Left kidney (tissue), 1 donor: ENCODE measurements at regions not wholly inside any gene's neighbourhood (a gene's known extent, or its start where the extent isn't known, plus 50 kb on each side); places are given as distances from the start of the nearest gene placed in this dataset.
"Not testable (repeated sequence)": the region's sequence is repeated elsewhere in the genome, so short reads cannot be mapped to it uniquely, and the experiment has no call there.

ENCODE experiments used
- DNase-seq: peaks from one replicate; pipeline ENCODE4 v3.0.0-alpha.2; 2013

DNA sequence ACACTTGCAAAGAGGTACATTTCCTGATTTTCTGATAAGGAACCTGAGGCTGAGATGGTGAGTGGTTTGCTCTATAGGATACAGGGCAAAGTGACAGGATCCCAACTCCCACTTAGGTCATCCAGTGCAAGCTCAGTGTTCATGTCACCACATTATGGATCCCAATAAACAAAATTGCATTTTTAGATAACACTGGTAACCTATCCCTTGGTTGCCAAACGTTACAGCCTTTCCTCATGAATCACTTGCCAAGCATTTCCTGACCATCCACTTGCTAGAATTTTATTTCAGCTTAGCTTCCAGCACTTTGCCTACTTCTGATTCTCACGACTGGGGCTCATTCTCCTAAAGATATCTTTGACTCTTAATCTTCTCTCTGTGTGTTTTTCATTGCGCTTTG, 131.4 kb upstream of the ODAD2 start:
- no peak for DNase-seq

DNA sequence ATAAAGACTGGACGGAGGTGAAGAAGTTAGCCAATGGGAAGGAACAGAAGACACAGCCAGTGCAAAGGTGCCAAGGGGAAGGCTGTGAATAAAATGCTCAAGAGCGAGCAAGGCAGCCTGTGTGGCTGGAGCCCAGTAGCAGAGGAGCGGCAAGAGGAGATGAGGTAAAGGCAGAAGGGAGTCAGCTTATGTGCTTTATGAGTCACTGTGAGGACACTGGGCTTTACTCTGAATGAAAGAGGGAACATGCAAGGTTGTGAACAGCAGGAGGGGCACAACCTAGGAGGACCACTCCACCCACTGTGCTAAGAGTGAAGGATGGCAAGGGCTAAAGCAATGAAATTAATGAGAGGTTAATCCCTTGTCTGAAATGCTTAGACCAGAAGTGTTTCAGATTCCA, 129.0 kb upstream of the ODAD2 start:
- DNase-seq = no peak

DNA sequence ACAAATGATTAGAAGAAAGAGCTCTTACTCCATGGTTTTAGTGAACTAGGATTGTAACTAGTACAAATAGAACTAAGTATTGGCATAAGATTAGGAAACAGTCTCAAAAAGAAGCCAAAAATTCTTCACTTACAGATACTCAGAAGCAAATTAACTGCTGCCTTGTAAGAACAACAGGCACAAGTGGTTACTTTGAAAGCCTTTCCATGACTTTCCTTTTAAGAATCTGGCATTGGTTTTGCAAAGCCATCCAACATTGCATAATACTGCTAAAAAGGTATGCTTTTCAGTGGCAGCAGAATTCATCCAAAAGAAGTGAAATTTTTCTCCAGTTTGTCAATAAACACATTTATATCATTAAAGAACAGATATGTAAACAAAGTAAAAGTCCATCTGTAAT, 126.8 kb upstream of the ODAD2 start:
- no peak for DNase-seq

DNA sequence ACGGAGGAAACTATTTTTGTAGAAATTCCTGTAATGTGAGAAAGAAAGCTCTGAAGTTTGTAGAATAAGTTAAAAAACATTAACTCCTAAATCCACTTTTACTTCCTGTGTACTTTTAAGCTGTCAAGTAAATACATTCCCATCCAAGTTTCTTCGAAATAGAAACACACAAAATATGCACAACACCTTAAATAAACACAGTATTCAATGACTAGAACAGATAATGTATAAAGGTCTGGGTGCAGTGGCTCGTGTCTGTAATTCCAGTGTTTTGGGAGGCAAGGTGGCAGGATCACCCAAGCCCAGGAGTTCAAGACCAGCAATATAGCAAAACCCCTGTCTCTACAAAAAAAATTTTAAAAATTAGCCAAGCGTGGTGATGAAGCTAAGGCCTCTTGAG, 121.9 kb upstream of the ODAD2 start:
- no peak for DNase-seq

DNA sequence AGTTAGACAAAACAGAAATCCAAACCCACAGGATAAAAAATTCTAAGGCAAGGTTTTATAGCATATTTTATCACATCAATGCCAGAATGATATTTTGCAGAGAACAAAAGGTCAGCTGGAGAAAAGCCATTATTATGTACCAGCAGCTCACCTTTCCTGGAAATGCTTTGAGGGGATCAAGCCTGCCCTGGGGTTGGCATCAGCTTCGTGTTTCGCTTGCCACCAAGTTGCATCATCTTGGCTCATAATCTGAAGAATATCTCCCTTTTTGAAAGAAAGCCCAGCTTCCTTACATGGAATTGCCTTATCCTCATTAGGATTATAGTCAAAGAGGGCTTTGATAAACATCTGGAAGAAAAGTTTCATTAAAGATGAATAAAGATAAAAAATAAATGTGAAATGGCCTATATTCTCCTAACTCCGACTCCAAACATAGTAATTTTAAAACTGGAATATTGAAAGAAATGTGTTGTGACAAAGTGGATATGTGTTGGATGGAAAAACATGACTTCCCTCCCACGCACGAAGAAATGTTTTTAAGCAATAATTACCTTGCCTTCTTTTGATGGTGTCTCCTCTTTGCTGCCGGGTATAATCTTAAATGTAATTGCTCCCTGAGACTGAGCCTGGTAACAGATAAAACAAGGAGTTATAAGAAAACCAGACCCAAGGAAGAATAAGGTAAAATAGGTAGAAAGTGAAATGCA, 121.3 kb upstream of the ODAD2 start:
- no peak for DNase-seq

DNA sequence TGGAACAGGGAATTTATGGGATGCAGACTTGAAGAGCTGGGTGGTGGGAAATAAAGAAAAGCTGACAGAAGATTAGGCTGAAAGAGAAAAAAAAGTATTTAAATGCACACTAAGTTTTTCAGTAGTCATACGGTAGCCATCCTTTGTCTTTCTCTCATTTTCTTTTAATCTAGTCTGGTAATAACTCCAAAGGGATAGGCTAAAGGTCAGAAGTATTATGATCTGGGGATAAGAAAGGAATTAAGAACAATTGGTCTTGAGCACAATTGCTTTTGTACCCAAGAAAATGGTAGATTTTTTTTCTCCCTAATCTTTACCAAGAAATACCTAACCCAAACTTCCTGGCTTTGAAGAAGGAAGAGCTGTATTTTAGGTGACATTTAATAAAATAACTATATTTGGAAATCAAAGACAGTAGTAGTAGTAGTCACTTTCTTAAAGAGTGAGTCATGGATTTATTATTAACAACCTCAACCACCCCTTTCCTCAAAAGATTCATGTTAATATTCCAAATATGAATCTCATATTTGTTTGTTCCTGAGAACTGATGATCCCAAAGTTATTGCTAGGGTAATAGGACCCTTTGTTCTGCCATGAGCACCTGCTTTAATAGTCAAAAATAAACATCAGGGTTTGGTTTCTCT, 120.2 kb upstream of the ODAD2 start:
- no peak for DNase-seq

DNA sequence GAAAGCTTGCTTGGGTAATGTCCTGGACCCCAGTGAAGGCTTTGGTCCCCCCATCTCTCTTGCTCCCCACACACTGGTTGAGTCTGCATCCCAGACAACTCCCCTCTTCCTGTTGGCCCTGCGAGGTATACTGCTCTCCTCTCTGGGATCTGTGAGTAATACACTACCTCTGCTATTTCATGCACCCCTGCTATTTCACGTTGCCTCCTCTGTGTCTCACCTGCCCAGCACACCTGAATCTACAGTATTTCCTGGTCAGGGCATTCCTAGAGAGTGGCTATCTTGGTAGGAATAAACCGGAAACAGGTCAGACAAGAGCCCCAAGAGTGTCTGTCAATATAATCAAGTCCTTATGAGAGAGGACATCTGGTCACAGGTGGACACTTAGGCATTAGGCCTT, 114.3 kb upstream of the ODAD2 start:
- no peak for DNase-seq

DNA sequence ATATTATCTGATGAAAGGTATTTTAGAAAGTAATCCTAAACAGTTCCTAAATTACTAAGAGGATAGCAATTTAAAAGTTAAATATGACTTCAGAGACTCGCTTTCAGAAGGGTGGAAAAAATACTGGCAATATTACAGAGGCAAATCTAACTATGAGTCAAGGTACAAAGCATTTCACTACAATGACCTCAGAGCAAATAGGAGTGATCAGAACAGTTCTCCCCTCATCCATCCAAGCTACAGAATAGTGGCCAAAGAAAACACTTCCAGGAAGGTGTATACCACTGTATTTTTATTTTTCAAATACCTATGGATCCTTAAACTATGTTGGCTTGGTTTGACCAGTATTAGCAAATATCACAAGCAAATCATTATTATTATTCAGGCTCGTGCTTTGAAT, 112.8 kb upstream of the ODAD2 start:
- DNase-seq = no peak

DNA sequence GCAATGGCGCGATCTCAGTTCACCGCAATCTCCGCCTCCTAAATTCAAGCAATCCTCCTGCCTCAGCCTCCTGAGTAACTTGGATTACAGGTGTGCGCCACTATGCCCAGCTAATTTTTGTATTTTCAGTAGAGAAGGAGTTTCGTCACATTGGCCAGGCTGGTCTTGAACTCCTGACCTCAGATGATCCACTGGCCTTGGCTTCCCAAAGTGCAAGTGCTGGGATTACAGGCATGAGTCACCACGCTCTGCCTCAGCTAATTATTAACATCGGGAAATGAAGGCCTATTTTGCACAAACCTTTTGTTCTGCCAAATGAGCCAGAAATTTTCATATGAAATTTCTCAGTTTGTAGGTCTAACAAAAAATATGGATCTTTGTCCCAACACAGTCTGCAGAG, 106.7 kb upstream of the ODAD2 start:
- no peak for DNase-seq

DNA sequence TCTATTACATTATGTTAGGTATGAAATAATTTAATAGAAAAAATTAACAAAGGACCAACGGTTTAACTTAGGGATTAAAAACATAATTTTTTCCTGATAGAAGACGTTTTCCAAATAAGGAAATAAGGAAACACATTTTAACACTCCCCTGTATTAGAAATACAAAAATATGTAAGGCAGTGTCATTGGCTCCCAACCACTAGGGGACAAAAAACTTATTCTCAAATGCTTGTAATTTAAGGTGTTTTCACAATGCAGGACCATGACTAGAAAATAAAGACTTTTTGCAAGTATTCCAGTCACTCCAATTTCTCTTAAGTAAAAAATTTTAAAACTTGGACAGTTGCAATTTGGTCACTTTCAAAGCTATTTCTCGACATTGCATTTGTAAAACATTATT, 98.8 kb upstream of the ODAD2 start:
- DNase-seq = no peak

DNA sequence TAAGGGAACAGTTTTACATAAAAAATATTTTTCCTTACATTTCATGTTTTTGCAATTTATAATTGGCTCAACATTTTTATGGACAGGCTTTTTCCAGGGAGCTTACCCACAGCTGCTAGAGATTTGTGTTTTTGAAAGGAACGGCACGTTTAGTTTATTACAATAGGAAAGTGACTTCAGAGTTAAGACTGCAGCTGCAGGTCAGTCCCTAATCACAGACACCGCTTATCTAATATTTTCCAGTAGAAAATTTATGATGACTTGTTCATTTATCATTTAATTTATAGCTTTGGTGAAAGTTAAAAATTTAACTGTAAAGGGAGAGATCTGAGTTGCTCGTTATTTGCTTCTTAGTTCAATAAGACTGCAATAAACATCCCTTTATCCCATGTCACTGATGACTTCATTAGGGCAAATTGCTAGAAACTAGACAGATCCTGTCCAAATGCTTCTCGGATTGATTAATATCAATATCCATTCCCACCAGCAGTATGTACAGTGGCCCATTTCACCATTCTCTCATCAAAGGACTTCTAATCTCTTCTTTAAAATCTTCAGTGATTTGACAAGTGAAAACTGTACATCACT, 97.0 kb upstream of the ODAD2 start:
- DNase-seq = no peak

DNA sequence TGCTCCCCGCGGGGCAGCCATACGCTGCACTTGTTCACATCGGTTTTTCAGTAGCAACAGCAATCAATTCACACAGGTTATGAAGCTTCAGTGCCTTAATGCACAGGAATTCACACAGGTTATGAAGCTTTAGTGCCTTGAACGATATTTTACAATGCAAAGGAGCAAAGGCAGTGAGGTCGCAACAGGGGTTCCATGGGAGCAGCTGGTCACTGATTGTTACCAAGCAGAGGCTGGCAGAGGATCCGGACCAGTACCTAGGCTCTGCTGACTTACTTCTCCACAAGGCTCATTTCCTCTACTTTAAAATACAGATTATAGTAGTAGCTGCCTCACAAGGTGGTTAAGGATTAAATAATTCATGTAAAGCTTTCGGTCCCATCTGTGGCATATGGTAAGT, 95.2 kb upstream of the ODAD2 start:
- no peak for DNase-seq

DNA sequence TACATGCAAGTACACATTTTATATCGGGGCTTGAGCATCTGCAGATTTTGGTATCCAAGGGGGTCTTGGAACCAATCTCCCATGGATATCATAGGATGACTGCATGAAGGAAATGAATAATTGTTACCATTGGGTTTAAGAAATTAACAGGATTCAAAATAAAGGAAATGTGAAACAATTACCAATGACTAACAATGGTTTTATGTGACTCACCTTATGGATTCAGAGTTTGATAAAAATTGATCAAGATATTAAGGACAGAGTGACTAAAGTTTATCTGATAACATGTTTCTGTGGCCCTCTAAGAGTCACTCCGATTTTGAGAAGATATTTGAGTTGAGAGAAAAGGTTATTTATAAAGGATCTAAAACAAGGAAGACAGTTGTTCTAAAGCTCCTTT, 93.0 kb upstream of the ODAD2 start:
- DNase-seq = no peak

DNA sequence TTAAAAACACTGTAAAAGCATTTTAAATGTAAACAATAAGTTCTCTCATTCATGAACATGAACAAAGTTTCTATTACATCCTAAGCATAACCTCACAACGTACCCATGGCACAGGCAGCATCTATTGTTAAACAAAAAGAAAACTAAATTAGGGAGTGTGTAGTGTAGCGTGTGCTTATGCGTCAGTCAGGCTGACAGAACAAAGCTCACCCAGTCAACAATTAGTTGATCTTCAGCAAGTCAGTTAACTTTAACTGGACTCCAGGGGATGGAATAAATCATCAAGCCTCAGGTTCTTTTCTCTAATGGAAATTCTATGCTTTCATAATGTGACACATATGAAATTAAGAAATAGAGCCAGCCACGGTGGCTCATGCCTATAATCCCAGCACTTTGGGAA, 91.6 kb upstream of the ODAD2 start:
- no peak for DNase-seq

DNA sequence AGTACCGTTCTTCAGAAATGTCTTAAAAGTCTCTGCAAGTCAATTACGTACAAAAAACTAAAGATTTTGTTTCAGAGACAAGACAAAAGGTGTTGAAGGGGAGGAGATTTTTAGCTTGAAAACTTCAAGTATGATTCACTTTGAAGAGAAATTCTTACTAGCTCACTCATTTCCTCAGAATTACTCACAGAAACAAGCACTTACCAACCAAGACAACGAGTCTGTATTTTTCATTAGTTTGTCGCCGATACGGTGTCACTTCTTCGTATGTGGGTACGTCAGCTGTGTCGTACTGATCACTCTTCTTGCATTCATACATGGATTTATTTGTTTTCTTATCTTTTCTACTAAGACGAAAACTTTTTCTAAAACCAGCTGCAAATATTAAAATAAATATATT, 90.6 kb upstream of the ODAD2 start:
- DNase-seq = no peak

DNA sequence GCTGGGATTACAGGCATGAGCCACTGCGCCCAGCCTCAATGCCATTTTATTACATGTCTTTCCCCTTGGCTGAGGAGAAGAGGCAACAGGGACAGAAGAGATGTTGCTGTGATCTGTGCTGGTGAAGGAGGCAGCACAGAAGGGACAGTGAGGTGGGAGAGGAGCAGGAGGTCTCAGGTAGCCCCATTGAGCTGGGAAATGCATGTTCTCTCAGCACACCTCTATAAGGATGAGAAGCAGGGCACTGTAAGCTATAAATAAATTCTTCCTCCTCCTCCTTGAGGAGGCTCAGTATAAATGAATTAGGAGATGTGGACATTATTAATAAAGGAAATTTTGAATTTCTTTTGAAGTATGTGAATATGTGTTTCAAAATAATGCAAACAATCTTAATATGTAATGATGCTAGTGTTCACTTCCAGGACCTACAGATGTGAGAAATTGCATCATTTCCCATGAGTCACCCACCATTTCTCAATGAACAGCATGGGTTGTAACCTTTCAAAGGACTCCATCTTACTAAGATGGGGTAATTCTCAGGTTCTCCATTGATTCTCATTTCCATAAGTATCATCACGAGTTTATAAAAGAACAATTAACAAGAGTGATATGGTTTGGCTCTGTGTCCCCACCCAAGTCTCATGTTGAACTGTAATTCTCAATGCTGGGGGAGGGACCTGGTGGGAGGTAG, 88.9 kb upstream of the ODAD2 start:
- DNase-seq = no peak

DNA sequence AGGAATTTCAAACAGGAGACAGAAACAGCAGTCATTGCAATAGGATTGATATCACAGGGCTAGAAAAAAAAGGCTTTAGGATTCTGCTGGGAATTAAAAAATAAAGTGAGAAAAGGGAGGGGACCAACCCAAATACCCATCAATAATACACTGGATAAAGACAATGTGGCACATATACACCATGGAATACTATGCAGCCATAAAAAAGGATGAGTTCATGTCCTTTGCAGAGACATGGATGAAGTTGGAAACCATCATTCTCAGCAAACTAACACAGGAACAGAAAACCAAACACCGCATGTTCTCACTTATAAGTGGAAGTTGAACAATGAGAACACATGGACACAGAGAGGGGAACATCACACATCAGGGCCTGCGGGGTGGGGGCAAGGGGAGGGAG, 86.9 kb upstream of the ODAD2 start:
- DNase-seq = not testable (repeated sequence)

DNA sequence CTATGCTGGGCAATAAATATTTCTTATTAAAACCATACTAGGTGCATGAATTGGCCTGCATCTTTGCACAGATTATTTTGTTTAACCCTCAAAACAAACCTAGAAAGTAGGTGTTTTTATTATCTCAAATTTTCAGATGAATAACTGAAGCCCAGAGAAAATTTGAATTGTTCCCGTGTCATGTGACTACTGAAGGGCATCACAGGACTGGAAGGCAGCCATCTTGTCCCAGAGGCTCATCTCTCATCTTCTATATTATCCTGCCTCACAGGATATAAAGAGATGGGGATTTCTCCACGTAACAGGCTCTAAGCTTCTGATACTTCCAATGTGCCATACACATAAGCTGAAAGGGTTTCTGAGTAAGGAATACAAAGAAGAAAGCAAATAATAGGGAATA, 84.0 kb upstream of the ODAD2 start:
- DNase-seq = no peak

DNA sequence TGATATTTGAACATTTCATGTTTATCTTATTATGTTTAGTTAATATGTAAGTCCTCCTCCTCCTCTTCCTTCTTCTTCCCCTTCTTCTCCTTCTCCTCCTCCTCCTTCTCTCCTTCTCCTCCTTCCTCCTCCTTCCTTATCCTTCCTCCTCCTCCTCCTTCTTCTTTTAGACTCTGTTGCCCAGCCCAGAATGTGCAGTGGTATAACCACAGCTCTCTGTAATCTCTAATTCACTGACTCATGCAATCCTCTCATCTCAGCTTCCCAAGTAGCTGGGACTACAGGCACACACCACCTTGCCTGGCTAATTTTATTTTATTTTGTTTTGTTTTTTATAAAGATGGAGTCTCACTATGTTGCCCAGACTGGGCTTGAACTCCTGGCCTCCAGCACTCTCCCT, 83.4 kb upstream of the ODAD2 start:
- no peak for DNase-seq

DNA sequence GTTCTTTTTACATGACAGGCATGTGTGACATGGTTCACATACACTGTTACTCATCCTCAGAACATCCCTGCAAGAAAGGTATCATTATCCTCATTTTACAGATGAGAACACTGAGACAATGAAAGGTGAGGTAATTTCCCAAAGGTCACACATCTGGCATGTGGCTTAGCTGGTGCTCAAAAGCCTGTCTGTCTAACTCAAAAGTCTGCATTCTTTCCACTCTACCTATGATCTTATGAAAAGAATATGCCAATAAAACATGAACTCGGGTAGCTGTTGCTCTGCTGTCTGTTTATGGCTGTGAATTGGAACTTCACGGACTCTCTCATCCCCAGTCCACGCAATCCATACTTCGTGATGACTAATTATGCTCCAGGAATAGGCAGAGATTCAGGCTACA, 79.0 kb upstream of the ODAD2 start:
- no peak for DNase-seq

DNA sequence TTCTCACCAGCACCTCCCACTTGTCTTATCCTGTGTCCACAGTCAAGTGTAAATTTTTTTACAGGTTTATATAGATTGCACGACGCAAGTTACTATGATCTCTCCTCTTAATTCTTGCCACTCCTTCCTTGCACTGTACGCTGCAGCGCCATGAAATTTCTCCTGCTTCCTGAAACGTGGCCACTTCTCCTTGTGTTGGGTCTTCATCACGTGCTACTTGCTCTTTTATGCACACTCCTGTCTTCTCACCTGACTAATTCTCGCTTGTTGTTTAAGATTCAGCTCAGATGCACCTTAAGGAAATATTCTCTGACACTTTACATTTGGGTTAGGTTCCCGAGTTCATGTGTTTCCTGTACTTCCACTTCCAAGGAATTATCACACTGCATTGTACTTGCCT, 76.5 kb upstream of the ODAD2 start:
- no peak for DNase-seq

DNA sequence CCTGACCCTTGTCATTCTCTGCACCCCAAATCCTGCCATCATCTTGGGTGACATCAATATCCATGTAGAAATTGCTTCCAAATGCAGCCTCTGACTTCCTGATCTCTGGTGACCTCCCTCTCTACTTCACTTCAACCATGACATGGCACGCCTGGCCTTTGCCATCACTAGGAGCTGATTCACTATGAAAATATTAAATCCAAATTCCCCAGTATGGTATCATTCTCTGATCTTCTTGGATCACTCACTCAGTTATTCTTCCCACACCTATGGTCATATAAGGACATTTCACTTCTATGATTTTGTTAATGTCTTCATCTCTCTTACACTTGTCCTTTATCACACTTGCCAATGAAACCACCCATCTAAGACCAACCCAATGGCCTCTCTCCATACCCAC, 73.7 kb upstream of the ODAD2 start:
- no peak for DNase-seq

DNA sequence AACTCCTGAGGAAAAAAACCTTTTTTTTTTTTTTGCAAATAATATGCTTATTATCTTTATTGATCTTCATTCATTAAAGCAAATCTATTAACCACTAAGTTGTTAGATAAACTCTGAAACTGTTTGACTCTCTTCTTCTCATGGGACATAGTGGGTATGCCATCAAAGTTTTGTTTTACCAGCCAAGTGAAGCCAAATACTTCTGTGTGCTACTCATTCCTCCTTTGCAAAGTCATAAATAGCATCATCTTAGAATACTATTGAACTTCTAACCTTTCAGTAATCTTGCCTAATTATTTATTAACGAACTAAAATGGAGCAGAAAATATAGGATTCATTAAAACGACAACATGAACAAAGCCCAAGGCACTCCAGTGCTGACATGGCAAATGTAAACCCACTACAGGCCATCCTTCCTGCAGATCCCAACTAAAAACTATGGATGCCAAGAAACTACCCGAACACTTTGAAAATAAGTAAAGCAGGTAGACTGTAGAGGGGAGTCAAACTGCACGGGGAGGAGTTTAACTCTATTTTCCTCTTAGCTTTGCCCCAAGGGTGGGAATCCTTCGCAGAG, 61.2 kb upstream of the ODAD2 start:
- no peak for DNase-seq
